ENCODE measurements at regions not wholly inside any gene's neighbourhood (a gene's known extent, or its start where the extent isn't known, plus 50 kb on each side); places are given as distances from the start of the nearest gene placed in this dataset.

DNA sequence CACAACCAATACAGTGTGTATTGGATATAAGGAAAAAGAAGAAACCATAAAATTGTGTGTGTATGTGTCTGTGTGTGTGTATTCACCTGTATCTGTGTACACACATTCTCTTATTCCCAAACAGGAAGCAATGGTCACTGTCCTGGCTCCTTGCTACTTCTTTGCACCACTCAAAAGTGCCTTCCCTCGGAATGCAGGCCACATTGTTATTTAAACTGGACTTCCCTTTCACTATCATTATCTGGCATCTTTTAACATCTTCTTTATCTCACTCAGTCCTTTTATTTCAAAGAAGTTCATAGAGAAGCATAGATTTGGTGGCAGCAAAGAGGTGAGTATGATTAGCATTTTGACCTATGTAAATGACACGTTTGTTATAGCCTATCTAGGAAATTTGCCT, 803.7 kb downstream of the NCAM2 start:
- ATAC-seq: no peak
- POLR2A ChIA-PET: no interaction called here
- no peak overlapping the region for H3K9ac ChIP-seq (ENCODE audit: low read length)
- BruUV-seq (replicated peaks): no TSS peak
- TF ChIP-seq SIN3A (IDR thresholded peaks at IDR 0.05; ENCODE audit: low read depth) (no peak), JUND (IDR thresholded peaks at IDR 0.05) (no peak), EGR1 (IDR thresholded peaks at IDR 0.05; ENCODE audit: low read depth) (no peak), RAD21 (IDR thresholded peaks at IDR 0.05; ENCODE audit: low read depth) (no peak)
- no peaks in the 10 kb centered on the region for H3K36me3 ChIP-seq (ENCODE audit: control insufficient read depth in 1 of 2, insufficient read depth in 2 of 2, low read length in 2 of 2)
- DNase-seq (ENCODE audit: low read depth, low spot score): no peak
- no peaks in the 10 kb centered on the region for H3K9me2 ChIP-seq (ENCODE audit: insufficient read depth)
- no peaks in the 10 kb centered on the region for H3K79me2 ChIP-seq (ENCODE audit: insufficient read depth, low read length)
- no peak overlapping the region for H2AFZ ChIP-seq (ENCODE audit: low read depth, low read length, poor library complexity, severe bottlenecking)
- H3K4me1 ChIP-seq (ENCODE audit: control insufficient read depth in 1 of 2, insufficient read depth in 2 of 2, low read length in 2 of 2): no peaks in the 10 kb centered on the region
- H3K9me3 ChIP-seq (ENCODE audit: control insufficient read depth in 1 of 2, insufficient read depth in 1 of 2, low read depth in 1 of 2, low read length in 2 of 2): peaks cover 8 to 9% of the 10 kb centered on the region in 2 experiments; a peak in 3 of 4 replicates
- RAD21 ChIA-PET (ENCODE audit: low non-redundant PET in 1 of 2, low total read pairs in 2 of 2, uncharacterized antibody in 2 of 2, unreplicated experiment in 2 of 2): no interaction called here
- no peaks in the 10 kb centered on the region for H4K20me1 ChIP-seq (ENCODE audit: insufficient read depth)
- intact Hi-C loops (cut with micrococcal nuclease): no loop called here
- H3K27ac ChIP-seq (ENCODE audit: low read depth, low read length): no peak overlapping the region
- H3K4me2 ChIP-seq (ENCODE audit: low read length): no peak overlapping the region
- CTCF ChIA-PET: no interaction called here
- no peaks in the 10 kb centered on the region for H3K27me3 ChIP-seq (ENCODE audit: insufficient read depth, low read length)
- no peak overlapping the region for H3K4me3 ChIP-seq (replicated peaks in 1 of 2; ENCODE audit: low read depth in 1 of 2, low read length in 2 of 2)

DNA sequence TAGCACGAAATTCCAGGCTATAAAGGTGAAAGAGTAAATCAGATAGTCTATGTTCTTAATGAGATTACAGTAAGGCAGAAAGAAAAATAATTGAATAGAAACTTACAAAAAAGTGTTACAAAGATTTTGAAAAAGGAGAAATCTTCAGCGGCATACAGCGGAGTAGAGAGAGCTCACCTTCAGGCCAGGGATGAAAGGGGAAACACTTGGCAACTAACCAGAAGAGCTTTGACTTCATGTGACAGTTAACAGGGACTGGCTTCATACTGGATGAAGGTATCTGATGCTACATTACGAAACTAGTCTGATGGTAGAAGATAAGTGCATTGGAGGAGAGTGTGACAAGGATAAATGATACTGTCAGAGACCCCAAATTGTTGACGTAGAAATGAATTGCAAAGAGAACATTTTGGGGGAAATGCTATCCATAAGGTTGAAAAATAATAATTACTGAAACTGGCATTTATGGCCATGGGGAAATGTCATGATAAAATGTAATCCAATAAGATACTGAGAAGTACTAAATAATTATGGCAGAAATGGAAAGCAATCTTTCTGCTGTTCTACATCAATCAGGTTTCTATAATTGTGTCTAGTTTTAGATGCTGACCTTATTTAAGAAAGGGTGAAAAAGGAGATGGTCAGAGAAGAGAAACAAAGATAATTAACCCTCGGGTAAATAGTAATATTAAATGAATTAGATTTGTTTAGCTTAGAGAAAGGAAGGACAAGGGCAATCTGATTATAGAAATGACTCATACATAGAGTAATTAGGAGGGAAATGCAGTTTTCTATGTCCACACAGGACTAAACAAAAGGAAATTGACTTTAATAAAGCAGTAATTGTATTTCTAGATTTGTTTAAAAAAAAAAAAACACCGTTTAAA, 808.7 kb downstream of the NCAM2 start:
- Histone ChIP-seq H3K27me3 (ENCODE audit: insufficient read depth, low read length) (no peaks in the 10 kb centered on the region), H3K79me2 (ENCODE audit: insufficient read depth, low read length) (no peaks in the 10 kb centered on the region), H4K20me1 (ENCODE audit: insufficient read depth) (no peaks in the 10 kb centered on the region), H3K9me3 (ENCODE audit: control insufficient read depth in 1 of 2, insufficient read depth in 1 of 2, low read depth in 1 of 2, low read length in 2 of 2) (peaks cover 8% of the 10 kb centered on the region in 2 experiments; a peak in 2 of 4 replicates), H3K4me1 (ENCODE audit: control insufficient read depth in 1 of 2, insufficient read depth in 2 of 2, low read length in 2 of 2) (no peaks in the 10 kb centered on the region), H2AFZ (ENCODE audit: low read depth, low read length, poor library complexity, severe bottlenecking) (no peak overlapping the region), H3K9ac (ENCODE audit: low read length) (no peak overlapping the region), H3K9me2 (ENCODE audit: insufficient read depth) (no peaks in the 10 kb centered on the region), H3K4me2 (ENCODE audit: low read length) (no peak overlapping the region), H3K27ac (ENCODE audit: low read depth, low read length) (no peak overlapping the region), H3K4me3 (replicated peaks in 1 of 2; ENCODE audit: low read depth in 1 of 2, low read length in 2 of 2) (no peak overlapping the region), H3K36me3 (ENCODE audit: control insufficient read depth in 1 of 2, insufficient read depth in 2 of 2, low read length in 2 of 2) (no peaks in the 10 kb centered on the region)
- RAD21 ChIA-PET (ENCODE audit: low non-redundant PET in 1 of 2, low total read pairs in 2 of 2, uncharacterized antibody in 2 of 2, unreplicated experiment in 2 of 2): no interaction called here
- CTCF ChIA-PET: no interaction called here
- ATAC-seq: no peak
- POLR2A ChIA-PET: no interaction called here
- DNase-seq (ENCODE audit: low read depth, low spot score): no peak
- BruUV-seq (replicated peaks): no TSS peak
- intact Hi-C loops (cut with micrococcal nuclease): no loop called here
- TF ChIP-seq RAD21 (IDR thresholded peaks at IDR 0.05; ENCODE audit: low read depth): no peak
- no peak for TF ChIP-seq POLR2A (IDR thresholded peaks at IDR 0.05; ENCODE audit: borderline replicate concordance, extremely low read depth, insufficient read depth, insufficient read length)
- TF ChIP-seq, protein P1, sequence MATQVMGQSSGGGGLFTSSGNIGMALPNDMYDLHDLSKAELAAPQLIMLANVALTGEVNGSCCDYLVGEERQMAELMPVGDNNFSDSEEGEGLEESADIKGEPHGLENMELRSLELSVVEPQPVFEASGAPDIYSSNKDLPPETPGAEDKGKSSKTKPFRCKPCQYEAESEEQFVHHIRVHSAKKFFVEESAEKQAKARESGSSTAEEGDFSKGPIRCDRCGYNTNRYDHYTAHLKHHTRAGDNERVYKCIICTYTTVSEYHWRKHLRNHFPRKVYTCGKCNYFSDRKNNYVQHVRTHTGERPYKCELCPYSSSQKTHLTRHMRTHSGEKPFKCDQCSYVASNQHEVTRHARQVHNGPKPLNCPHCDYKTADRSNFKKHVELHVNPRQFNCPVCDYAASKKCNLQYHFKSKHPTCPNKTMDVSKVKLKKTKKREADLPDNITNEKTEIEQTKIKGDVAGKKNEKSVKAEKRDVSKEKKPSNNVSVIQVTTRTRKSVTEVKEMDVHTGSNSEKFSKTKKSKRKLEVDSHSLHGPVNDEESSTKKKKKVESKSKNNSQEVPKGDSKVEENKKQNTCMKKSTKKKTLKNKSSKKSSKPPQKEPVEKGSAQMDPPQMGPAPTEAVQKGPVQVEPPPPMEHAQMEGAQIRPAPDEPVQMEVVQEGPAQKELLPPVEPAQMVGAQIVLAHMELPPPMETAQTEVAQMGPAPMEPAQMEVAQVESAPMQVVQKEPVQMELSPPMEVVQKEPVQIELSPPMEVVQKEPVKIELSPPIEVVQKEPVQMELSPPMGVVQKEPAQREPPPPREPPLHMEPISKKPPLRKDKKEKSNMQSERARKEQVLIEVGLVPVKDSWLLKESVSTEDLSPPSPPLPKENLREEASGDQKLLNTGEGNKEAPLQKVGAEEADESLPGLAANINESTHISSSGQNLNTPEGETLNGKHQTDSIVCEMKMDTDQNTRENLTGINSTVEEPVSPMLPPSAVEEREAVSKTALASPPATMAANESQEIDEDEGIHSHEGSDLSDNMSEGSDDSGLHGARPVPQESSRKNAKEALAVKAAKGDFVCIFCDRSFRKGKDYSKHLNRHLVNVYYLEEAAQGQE (IDR thresholded peaks at IDR 0.05; ENCODE audit: low read depth): no peak
- TF ChIP-seq EZH2 (IDR thresholded peaks at IDR 0.05): no peak

All from HCT116 (cell line).